NOMO-1 (cell line): ENCODE measurements at regions not wholly inside any gene's neighbourhood (a gene's known extent, or its start where the extent isn't known, plus 50 kb on each side); places are given as distances from the start of the nearest gene placed in this dataset.

ENCODE experiments used
- DNase-seq, 2 experiments: peaks; one replicate each; lab custom pipeline; 2025; ENCODE audit not compliant: unreplicated experiment in 2 of 2; lab: John Stamatoyannopoulos, UW

DNA sequence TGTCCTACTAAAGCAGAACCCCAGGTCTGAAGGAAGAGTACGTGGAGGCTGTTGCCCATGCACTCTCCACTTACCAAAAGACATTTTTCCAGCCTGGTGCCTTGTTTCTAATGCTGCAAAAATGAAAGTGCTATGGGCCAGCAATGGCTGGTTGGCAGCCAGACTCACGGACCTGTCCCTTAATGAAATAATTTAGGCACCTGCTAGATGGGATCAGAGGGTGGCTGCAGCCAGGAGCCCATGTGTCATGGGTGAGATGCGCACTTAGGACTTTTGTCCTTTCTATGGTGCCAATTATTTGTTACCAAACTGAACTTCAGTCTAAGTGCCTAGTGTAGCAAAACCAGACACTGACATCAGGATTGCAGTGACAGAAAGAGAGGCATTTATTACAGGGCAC lies 276.3 kb downstream of the YTHDC2 start:
- DNase-seq, result no peak

DNA sequence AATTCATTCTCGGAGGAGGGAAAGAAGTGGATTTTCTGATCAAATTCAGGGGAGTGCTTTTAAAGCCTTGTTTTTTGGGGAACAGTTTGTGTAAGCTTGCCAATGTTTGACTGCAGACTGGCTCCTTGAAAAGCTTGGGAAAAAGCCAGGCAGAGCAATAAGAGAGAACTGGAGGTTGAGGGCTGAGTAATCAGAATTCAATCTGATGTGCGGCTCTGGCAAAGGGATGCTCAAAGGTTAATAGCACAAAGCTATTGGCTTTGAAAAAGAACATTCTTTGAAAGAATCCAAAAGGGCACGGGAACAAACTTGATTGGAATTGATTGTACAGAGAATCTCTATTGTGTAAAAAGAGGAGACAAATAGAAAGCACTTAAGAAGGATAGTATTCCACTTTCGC lies 279.3 kb downstream of the YTHDC2 start:
- DNase-seq, result no peak

DNA sequence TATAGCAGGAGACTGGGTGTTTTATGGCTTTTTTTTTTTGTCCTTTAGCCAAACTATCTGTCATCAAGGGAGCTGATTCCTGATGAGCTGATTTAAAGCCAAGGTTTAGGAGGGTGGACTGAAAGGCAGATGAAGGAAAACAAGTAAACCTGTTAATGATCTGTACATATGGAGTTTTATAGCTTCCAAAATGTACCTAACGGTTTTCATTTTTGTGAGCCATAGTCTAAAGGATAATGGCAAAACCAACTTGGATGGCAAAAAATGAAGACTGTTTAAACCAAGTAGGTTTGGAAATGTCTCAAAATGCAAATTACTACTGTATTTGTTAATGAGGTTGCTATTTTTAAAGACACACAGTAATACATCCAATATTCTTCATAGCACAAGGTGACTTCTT lies 281.5 kb downstream of the YTHDC2 start:
- DNase-seq, result no peak

DNA sequence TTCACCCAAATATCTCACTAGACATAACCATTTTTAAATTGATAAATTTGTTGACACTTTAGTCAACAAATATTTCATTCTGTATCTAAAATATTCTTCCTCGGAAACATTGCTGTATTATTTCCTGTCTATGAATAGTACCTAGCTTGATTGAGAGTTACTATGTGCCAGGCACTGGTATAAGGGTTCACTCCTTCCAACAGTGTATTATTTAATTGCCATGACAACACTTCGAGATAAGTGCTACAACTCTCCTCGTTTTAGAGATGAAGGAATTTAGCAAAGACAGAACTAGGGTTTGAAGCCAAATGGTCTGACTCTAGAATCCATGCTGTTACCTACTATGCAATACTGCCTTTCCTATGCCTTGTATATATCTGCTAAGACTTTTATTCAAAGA lies 287.2 kb downstream of the YTHDC2 start:
- DNase-seq, result no peak

DNA sequence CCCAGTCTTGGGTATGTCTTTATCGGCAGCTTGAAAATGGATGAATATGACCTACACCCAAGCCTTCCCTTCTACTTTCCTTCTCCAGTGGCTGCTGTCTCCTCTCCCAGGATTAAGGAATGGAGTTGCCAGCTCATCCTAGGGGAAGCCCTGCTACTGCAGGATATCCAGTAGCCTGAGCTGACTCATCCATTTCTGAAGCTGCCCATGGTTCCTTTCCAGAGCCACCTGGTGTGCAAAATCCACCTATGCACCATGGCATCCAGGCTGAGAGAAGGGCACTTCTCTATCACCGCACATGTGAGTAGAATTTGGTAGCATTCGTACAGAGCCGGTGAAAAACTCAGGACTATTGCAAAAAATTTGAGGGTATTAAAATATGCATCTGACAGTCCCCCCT lies 290.8 kb downstream of the YTHDC2 start:
- no peak for DNase-seq

DNA sequence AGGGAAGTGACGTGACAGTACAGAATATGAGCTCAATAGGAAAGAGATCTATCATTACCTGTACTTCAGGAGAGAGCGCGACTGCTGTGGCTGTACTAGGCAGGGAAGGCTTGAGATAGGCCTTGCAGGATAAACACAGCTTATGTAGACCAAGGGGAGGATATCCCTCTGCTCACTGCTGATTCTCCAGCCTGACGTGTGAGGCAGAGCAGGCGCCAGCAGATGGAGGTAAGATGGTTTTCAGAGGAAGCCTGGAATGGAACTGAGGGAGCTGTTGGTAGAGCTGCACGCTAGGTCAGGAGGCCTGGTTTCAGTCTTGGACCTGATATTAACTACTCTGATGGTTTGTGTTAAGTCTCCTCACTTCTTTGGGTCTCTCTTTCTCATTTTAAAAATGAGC lies 291.4 kb downstream of the YTHDC2 start:
- no peak for DNase-seq

- no peak for DNase-seq
Observed at GRCh38 chr5:113806250-113806649, 292.8 kb downstream of the YTHDC2 start.

DNA sequence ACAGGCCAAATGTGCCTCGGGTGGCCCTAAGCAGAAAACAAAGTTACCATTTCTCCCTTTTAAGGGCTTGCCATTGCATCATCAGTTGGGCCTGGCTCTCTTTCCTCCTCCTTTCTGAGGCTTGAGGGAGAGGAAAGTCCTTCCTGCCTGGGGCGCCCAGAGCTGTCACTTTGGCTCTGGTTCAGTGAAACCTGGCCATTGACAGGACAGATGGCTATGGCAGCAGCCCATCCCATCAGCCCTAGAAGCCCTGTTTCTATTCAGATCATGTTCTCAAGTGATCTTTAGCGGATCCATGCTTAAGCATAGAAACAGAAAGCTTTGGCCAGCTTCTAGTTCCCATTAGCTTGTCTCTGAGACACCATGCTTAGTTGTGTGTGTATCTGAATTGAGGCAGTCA lies 293.4 kb downstream of the YTHDC2 start:
- no peak for DNase-seq

- no peak for DNase-seq
Observed at GRCh38 chr5:113807427-113807991, 294.0 kb downstream of the YTHDC2 start.

GRCh38 chr5:113808956-113809355 lies 295.5 kb downstream of the YTHDC2 start:
- no peak for DNase-seq

DNA sequence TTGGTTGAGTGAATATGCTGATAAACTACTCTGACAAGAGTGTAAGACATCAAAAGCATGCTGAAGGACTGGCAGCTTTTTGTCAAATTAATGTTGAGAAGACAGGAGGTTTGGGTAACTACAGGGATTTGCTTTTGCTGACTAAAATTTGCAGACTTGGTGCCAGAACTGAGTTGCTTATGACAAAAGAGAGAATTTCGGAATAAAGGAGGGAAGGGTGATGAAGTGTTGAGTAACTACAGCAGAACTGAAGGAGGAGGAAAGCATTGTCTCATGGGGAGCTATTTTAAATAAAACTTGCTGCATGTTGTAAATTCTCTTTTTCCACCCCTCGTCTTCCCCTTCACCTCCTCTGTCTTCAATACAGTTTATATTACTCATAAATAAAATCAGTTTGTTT lies 296.1 kb downstream of the YTHDC2 start:
- no peak for DNase-seq

DNA sequence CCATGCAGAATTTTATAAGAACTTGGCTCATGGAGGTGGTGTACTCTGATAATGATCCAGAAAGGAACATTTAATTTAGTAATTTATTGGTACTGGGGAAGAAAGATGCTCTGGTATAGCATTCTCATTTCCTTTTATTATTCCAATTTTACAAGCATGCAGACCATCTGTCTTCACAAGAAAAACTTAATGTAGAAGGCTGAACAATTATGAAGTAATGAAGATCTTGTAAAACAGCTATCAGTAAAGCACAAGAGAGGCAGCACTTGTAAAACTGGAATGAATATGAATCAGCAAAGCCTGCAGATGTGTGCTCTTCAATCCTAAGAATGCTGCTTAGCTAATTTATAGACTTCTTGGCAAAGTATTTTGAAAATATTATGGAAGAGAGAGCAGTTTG lies 300.0 kb downstream of the YTHDC2 start:
- DNase-seq, result no peak

DNA sequence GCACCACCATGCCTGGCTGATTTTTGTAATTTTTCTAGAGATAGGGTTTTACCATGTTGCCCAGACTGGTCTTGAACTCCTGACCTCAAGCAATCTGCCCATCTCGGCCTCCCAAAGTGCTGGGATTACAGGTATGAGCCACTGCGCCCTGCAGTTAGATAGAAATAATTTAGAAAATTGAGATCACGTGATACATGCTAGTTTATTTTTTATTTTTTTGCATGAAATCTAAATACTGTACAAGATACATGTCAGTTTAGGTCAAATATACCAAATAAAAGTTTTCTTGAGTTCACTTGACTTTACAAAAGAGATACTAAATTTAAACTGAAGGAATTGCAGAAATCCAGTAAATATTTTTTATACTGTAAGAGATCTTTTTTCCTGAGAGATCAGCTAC lies 304.2 kb downstream of the YTHDC2 start:
- DNase-seq, result no peak

DNA sequence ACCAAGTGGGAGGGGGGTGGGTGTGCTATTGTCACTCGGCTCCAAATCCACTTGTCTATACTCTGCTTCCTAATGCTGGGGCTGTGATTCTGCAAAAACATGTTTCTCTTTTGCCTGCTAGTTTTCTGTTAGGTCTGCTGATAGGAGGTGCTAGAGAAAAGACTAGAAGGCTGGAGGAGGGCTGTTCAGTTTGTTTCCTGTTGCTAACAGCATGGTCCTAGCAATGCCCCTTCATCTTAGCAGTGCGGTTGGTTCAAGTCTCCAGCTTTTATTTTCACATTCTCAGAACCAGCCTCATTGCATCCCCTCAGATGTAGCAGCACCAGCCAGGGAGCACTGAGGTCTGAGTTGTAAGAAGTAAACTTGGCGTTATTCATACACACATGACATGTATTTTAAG lies 310.2 kb downstream of the YTHDC2 start:
- no peak for DNase-seq

- no peak for DNase-seq
Observed at GRCh38 chr5:113824307-113824706, 310.8 kb downstream of the YTHDC2 start.

DNA sequence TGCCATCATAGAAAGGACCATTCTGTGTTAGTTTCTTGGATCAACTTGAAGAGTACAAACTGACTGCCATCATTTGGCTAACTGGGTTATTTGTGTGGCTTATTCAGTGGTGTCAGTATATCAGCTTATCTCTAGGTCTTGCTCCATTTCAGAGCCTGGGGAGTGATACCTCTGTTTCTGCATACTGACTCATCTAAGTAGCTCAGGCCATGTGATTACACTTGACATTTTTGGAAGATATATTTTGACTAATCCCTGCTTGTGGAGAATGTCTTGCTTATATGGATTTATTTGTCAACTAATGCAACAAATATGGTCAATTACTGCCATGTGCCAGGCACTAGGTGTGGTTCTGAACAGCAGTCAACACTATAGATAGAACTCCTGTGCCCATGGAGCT lies 311.7 kb downstream of the YTHDC2 start:
- no peak for DNase-seq

GRCh38 chr5:113846941-113847340 lies 333.4 kb downstream of the YTHDC2 start:
- DNase-seq, result no peak

DNA sequence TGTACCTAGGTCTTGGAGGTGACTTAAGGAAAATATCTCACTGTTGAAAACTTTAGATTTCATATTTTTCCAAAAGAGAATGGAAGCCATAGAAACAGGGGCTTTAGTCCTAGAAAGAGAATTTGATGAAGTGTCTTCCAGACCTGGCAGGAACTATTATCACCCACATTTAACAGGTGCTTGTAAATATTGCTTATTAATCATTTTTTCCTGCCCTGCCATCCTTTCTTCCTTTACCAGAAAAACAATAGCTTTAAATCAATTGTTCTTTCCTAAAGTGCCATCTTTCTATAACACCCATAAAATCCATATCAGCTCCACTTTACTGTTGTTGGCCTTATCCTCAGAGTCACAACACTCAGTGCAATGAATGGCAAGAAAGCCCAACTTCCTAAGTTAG lies 350.9 kb downstream of the YTHDC2 start:
- no peak for DNase-seq

- DNase-seq, result no peak
Observed at GRCh38 chr5:113866763-113867162, 353.3 kb downstream of the YTHDC2 start.

DNA sequence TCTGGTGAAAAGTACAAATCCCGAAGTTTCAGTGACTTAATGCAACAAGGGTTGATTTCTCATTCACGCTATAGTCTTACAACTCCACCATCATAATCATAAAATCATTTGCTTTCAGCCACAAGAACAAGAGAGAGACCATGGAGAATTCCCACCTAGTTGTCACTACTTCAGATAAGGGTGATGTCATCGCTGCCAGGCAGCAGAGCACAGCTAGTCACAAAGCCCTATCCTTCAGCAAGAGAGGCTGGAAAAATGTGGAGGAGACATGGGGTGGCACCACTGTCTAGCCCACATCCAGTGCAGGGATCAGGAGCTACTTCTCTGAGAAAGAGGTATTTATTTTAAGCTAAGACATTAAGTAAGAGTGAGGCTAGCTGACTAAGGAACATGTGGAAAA lies 356.1 kb downstream of the YTHDC2 start:
- DNase-seq, result no peak

DNA sequence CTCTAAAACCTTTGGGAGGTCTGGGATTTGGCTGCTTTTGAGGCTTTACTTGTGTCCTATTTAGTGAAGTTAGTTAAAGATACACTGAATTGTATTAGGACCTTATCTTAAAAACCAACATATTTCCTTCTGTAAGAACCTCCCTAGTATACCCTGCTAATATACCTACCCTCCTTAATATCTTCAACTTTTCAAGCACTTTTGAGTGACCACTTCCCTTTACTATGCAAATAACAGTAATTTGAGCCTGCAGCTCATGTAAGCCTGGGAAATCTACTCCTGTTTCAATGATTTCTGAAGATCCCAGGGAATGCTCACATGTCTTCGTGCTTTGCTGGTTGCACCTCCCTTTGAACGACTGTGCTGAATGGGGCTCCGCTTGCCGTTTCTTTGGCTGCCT lies 358.5 kb downstream of the YTHDC2 start:
- no peak for DNase-seq

DNA sequence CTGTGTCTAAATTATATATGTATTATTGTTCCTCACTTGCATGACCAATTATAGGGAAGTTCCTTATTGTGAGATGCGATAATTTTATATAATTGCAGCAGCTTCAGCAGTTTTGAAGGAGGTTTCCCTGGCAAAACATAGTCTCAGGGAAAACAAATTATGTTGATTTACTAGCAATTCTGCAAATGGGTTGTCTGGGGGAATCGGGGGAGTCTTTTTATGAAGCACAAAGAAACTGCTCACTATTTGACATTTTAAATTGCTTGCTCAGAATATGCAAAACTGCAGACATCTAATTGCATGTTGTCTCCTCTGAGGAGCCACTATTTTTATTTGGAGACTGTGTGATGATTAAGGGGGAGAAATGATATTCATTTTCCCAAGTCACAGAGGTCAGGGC lies 361.6 kb downstream of the YTHDC2 start:
- no peak for DNase-seq

DNA sequence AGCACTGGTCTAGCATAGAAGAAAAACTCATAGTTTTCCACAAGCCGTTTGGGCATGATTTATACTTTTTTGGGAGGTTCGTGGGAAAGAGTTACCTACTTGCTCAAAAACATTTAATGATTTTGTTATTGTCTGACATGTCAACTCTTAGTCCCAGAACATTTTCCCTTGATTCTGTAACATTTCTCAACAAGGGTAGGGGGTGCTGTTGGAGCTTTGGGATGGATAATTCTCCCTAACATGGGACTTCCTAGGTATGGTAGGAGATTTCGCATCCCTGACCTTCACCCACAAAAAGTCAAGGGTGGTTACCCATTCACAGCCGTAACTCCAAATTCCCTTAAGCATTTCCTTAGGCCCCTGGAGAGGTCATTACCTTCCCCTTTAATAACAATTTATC lies 378.0 kb downstream of the YTHDC2 start:
- DNase-seq, result no peak

- DNase-seq, result no peak
Observed at GRCh38 chr5:113896789-113897188, 383.3 kb downstream of the YTHDC2 start.
